Fibroblast of the aortic adventitia (primary cell): ENCODE measurements at regions not wholly inside any gene's neighbourhood (a gene's known extent, or its start where the extent isn't known, plus 50 kb on each side); places are given as distances from the start of the nearest gene placed in this dataset.
"Not testable (repeated sequence)": the region's sequence is repeated elsewhere in the genome, so short reads cannot be mapped to it uniquely, and the experiment has no call there.

ENCODE experiments used
- DNase-seq: peaks from one replicate; pipeline ENCODE4 v3.0.0-alpha.2; 2010; ENCODE audit warnings: low read depth
- H3K4me3 ChIP-seq: 2 replicates; pipeline ENCODE4 v1.5.1; 2011; ENCODE audit warnings: low read depth, mild to moderate bottlenecking, control low read depth, low read length, moderate library complexity
- TF ChIP-seq, protein P1 (sequence below): IDR thresholded peaks from 2 replicates; pipeline ENCODE4 v1.5.1; 2011; ENCODE audit warnings: mild to moderate bottlenecking, low read length, control low read depth, inconsistent platforms; ENCODE audit not compliant: insufficient read depth

DNA sequence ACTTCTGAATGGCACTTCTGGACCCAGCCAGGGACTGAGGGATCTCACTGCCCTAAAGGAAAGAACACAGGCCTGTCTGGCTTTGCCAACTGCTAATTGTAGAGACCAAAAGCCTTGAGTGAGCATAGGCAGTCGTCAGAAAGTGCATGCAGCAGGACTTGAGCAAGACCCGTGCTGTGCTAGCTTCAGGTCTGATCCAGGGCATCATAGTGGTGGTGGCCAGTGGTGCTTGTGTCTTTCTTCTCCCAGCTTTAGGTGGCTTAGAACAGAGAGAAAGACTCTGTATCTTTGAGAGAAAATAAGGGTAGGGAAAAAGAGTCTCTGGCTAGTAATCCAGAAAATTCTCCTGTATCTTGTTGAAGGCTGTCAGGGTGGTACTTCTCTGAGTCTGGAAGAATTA lies 1385.6 kb upstream of the DEFB115 start:
- H3K4me3 ChIP-seq, DNase-seq: not testable (repeated sequence)

DNA sequence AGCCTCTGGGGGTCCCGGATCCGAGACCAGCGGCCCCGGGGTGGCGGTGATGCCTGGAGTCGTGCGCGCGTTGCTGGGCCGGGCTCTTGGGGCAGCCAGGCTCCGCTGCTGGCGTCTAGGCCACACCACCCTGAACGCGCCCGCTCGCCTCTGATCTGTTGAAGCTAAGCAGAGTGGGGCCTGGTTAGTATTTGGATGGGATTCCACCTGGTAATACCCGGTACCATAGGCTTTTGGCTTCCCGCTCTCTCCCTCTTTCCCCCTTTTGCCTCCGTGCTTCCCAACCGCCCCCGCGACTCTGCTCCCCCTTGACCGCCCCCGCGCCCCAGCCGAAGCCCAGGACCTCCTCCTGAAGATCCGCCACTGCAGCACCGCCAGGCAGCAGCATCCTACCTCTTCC lies 1383.5 kb upstream of the DEFB115 start:
- TF ChIP-seq, protein P1, sequence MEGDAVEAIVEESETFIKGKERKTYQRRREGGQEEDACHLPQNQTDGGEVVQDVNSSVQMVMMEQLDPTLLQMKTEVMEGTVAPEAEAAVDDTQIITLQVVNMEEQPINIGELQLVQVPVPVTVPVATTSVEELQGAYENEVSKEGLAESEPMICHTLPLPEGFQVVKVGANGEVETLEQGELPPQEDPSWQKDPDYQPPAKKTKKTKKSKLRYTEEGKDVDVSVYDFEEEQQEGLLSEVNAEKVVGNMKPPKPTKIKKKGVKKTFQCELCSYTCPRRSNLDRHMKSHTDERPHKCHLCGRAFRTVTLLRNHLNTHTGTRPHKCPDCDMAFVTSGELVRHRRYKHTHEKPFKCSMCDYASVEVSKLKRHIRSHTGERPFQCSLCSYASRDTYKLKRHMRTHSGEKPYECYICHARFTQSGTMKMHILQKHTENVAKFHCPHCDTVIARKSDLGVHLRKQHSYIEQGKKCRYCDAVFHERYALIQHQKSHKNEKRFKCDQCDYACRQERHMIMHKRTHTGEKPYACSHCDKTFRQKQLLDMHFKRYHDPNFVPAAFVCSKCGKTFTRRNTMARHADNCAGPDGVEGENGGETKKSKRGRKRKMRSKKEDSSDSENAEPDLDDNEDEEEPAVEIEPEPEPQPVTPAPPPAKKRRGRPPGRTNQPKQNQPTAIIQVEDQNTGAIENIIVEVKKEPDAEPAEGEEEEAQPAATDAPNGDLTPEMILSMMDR, result no peak
- DNase-seq, result peak; percentile 50
- H3K4me3 ChIP-seq, result peak overlapping the region; percentile 57

DNA sequence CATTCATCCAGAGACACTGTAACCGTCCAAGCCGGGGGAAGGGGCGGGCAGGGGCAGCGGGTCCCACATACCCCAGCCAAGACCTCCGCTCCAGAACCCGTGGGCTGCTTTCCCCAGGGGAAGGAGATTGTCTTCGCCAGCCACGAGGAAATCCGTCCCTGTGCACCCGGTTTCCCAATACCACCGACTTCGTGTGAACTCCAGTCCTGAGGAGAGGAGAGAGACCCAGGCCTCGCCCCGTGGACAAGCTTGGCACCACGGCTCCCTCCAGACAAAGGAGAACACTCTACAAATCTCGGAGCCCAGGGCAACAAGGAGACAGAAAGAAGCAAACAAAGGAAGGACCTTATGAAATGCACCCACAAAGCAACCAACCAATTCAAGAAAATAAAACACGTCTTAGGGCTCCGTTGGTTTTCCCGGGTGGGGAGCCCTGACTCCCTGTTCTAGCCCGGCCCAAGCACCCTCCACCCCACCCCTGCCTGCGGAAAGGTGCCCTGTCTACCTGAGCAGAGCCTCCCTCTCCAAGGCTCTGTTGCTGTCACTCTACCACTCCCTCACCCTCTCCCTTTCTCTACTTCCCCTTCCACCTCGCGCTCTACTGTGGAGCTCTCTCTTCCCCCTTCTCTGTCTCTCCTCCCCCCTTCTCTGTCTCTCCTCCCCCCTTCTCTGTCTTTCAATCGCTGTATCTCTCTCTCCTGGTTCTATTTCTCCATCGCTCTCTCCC lies 1382.8 kb upstream of the DEFB115 start:
- no peak overlapping the region for H3K4me3 ChIP-seq
- DNase-seq, result no peak
- TF ChIP-seq, protein P1, result no peak

DNA sequence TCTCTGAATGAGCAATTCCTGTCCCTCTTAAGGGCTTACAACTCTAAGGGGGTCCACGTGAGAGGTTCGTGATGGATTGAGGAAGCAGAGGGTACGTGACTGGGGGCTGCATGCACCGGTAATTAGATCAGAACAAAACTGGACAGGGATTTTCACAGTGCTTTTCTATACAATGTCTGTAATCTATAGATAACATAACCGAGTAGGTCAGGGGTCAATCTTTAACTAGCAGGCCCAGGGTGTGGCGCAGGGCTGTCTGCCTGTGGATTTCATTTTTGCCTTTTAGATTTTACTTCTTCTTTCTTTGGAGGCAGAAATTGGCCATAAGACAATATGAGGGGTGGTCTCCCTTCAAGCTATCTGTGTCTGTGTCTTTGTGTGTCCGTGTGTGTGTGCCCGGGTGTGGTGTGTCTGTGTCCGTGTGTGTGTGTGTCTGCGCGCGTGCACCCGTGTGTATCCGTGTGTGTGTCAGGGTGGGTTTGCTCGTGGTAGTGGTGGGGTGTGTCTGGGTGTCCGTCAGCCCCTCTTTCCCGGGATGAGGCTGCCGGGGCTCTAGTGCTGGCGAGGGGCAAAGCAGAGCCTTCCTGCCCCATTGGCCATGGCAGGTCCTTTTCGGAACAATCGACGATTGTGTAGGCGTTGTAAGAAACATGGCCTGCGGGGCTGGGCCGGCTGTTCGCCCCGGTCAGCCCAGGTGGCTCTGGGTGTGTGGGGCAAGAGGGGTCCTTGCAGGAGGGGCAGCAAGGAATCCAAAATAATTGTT lies 1382.0 kb upstream of the DEFB115 start:
- DNase-seq, result not testable (repeated sequence)

DNA sequence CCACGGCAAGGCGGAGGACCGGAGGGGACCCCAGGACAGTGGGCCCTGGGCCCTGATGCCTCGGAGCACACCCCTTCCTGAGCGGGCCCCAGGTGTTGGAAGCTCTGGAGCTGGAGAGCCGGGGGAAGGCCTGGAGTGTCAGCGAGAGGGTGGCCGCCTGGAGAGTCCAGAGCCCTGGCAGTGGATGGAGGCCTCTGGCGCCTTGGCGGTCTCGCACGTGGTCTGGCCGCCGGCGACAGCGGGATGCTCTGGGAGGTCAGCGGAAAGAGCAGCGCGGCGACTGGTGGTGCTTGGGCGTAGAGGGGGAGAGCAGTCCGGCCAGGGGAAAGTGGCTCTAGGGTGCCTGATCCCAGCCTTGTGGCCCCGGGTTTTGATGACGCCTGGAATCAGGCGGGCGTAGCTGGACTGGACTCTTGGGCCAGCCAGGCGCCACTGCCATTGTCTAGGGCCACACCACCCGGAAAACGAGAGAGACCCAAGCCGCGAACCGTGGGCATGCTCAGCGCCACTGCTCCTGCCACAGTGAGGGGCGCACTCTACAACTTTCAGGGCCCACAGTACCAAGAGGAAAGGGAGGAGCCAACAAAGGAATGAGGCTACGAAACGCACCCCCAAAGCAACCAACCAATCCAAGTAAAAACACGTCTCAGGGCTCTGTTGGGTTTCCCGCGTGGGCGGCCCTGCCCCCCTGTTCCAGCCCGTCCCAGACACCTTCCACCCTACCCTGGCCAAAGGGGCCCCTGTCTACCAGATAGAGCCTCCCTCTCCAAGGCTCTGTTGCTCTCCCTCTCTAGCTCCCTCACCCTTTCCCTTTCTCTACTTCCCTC lies 1381.2 kb upstream of the DEFB115 start:
- not testable (repeated sequence) for DNase-seq

More for the DNA sequence above, 1382.0 kb upstream of the DEFB115 start:
- H3K4me3 ChIP-seq, result not testable (repeated sequence)

DNA sequence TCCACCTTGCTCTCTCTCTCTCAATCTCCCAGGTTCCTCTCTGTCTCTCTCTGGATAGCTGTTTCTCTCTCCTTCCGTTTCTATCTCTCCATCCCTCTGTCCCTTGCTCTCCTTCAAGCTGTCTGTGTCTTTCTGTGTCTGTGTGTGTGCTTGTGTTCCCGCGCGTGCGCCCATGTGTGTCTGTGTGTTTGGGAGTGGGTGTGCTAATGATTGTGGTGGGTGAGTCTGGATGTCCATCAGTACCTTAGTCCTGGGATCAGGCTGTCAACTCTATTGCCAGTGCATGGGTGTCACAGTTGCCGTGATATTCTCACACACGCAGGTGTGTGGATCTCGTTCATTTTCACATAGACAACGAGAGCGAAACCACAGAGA lies 1380.6 kb upstream of the DEFB115 start:
- TF ChIP-seq, protein P1, result no peak
- no peak overlapping the region for H3K4me3 ChIP-seq

More for the DNA sequence above, 1381.2 kb upstream of the DEFB115 start:
- H3K4me3 ChIP-seq, result not testable (repeated sequence)

DNA sequence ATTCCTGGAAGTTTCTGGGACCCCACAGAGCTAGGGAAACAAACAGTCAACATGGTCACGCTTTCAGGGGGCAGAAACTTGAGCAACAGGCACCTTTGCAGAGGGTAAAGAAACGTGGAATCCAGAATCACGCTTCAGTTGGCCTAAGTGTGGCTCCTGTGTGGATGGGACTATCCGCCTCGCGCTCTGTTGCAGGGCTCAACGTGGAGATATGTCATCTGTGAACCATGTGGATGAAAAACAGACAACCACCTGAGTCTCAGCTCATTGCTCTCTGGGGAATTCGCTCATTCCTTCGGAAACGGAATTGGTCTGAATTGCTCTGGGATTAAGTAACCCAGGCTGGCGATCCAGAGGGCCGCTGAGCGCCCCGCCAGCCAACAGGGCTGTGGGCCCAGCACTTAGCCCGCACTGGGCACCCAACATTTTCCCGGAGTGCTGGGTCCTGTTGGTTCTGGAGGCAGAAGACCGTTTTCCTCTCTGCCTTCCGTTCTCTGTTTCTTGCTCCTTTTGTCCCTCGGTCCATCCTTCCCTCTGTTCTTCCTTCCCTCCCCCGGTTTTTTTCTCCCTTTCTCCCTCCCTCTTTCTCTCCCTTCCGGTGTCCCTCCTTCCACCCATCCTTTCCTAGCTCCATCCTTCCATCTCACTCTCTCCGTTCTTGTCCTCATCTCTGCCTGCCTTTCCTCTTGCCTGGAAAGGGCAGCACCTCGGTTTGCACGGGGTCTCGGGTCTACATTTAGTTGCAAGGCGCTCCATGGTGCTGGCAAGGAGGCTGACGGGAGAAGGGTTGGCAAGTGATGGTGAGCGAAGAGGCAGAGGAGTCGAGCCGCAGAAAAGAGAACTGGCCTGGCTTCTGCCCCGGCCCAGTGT lies 1379.8 kb upstream of the DEFB115 start:
- H3K4me3 ChIP-seq, DNase-seq: not testable (repeated sequence)

More for the DNA sequence above, 1380.6 kb upstream of the DEFB115 start:
- DNase-seq, result no peak

DNA sequence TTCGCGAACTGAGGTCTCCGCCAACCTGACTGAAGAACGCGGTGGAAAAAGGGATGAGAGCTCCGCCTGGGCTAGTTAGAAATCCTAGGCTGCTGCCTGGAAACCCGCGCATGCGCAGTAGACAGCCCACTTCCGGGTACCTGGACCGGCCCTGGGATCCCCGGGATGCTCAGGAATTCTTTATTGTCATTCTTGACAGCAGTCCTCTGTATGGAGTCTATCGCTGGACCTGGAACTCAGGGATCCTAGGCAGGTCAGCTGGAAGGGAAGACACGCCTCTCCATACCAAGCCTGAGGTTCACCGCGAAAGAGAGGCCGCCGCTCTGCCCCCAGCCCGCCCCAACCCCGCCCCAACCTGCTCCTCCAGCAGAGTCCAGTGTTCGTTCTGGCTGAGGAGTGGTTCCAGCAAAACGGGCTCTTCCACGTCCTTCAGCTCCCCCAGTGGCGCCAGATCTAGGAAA lies 1379.2 kb upstream of the DEFB115 start:
- TF ChIP-seq, protein P1, result no peak
- no peak overlapping the region for H3K4me3 ChIP-seq
- DNase-seq, result no peak
